HEK293 (cell line): ENCODE measurements at regions not wholly inside any gene's neighbourhood (a gene's known extent, or its start where the extent isn't known, plus 50 kb on each side); places are given as distances from the start of the nearest gene placed in this dataset.

Experiments used
- CTCF ChIP-seq: fragments of 450-650 bp; formaldehyde crosslinking; IDR thresholded peaks from 2 replicates; pipeline ENCODE4 v1.5.1; 2016; ENCODE audit warnings: missing biosample characterization, missing genetic modification characterization
- HOXA7 ChIP-seq: sonication (generic); formaldehyde crosslinking; IDR thresholded peaks from 2 replicates; pipeline ENCODE4 v1.8.1; 2022; ENCODE audit warnings: missing genetic modification reagents, borderline replicate concordance
- SALL2 ChIP-seq: fragments of 450-650 bp; formaldehyde crosslinking; IDR thresholded peaks from 2 replicates; pipeline ENCODE4 v1.5.0; 2017; ENCODE audit warnings: missing biosample characterization, mild to moderate bottlenecking, missing genetic modification characterization, borderline replicate concordance
- SETDB1 ChIP-seq: IDR thresholded peaks from one replicate; pipeline ENCODE4 v1.6.1; 2017; ENCODE audit warnings: mild to moderate bottlenecking, low read length, moderate library complexity, mixed read lengths; ENCODE audit not compliant: insufficient read length
- ZBTB20 ChIP-seq: fragments of 450-650 bp; formaldehyde crosslinking; IDR thresholded peaks from 2 replicates; pipeline ENCODE4 v1.5.1; 2016; ENCODE audit warnings: missing biosample characterization, missing genetic modification characterization
- ZNF114 ChIP-seq: fragments of 450-650 bp; formaldehyde crosslinking; IDR thresholded peaks from 2 replicates; pipeline ENCODE4 v1.5.0; 2017; ENCODE audit warnings: missing biosample characterization, missing genetic modification characterization
- ZNF202 ChIP-seq: fragments of 450-650 bp; formaldehyde crosslinking; IDR thresholded peaks from 2 replicates; pipeline ENCODE4 v1.5.1; 2016; ENCODE audit warnings: missing biosample characterization, missing genetic modification characterization, borderline replicate concordance
- ZNF248 ChIP-seq: fragments of 450-650 bp; formaldehyde crosslinking; IDR thresholded peaks from 2 replicates; pipeline ENCODE4 v1.5.1; 2017; ENCODE audit warnings: missing biosample characterization, missing genetic modification characterization
- ZNF398 ChIP-seq: fragments of 450-650 bp; formaldehyde crosslinking; IDR thresholded peaks from 2 replicates; pipeline ENCODE4 v1.5.1; 2017; ENCODE audit warnings: missing biosample characterization, missing genetic modification characterization

- TF ChIP-seq CTCF (no peak), ZNF248 (tag by site-specific recombination) (no peak), ZNF398 (tag by site-specific recombination) (no peak), ZBTB20 (tag by site-specific recombination) (no peak), SALL2 (tag by site-specific recombination) (no peak), ZNF202 (tag by site-specific recombination) (no peak), SETDB1 (no peak), ZNF114 (tag by site-specific recombination) (no peak), HOXA7 (no peak)
Observed at GRCh38 chr2:71744781-71745180, 291.4 kb downstream of the DYSF start.
